SK-N-SH (cell line): ENCODE measurements at regions not wholly inside any gene's neighbourhood (a gene's known extent, or its start where the extent isn't known, plus 50 kb on each side); places are given as distances from the start of the nearest gene placed in this dataset.

Experiments used
- CTCF ChIP-seq: fragments of 200-600 bp; sonication (generic); IDR thresholded peaks from 2 replicates; pipeline ENCODE4 v1.6.1; 2017; ENCODE audit warnings: antibody characterized with exemption, mild to moderate bottlenecking, moderate library complexity
- EP300 ChIP-seq, 2 experiments: IDR thresholded peaks; 2 replicates each; pipeline versions ENCODE4 v1.4.0 to v1.6.1; 2012; ENCODE audit warnings: borderline replicate concordance in 1 of 2, low read depth in 1 of 2, low read length in 1 of 2
- JUND ChIP-seq: IDR thresholded peaks from 2 replicates; pipeline ENCODE4 v1.4.0; 2012
- MEF2A ChIP-seq: IDR thresholded peaks from 2 replicates; pipeline ENCODE4 v1.4.0; 2012; ENCODE audit warnings: low read depth, borderline replicate concordance
- RFX5 ChIP-seq: IDR thresholded peaks from 2 replicates; pipeline ENCODE4 v1.6.1; 2012; ENCODE audit warnings: mild to moderate bottlenecking, improper control_type of control experiment, low read length
- YY1 ChIP-seq: IDR thresholded peaks from 2 replicates; pipeline ENCODE4 v1.4.0; 2012; ENCODE audit warnings: low read depth, mild to moderate bottlenecking
- TF ChIP-seq, protein P1 (sequence below): IDR thresholded peaks from 2 replicates; pipeline ENCODE4; 2012

- TF ChIP-seq MEF2A (no peak), RFX5 (no peak), YY1 (no peak), CTCF (no peak), EP300 (IDR thresholded peaks at IDR 0.05; ENCODE audit: borderline replicate concordance in 1 of 2, low read depth in 1 of 2, low read length in 1 of 2) (no peak), JUND (no peak)
- TF ChIP-seq, protein P1, sequence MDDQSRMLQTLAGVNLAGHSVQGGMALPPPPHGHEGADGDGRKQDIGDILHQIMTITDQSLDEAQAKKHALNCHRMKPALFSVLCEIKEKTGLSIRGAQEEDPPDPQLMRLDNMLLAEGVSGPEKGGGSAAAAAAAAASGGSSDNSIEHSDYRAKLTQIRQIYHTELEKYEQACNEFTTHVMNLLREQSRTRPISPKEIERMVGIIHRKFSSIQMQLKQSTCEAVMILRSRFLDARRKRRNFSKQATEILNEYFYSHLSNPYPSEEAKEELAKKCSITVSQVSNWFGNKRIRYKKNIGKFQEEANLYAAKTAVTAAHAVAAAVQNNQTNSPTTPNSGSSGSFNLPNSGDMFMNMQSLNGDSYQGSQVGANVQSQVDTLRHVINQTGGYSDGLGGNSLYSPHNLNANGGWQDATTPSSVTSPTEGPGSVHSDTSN, result no peak
Observed at GRCh38 chr4:83658806-83659205, 122.9 kb downstream of the GPAT3 start.
